GM12878 (cell line): ENCODE measurements at regions not wholly inside any gene's neighbourhood (a gene's known extent, or its start where the extent isn't known, plus 50 kb on each side); places are given as distances from the start of the nearest gene placed in this dataset.

ENCODE experiments used
- BCL11A ChIP-seq: IDR thresholded peaks from 2 replicates; pipeline ENCODE4 v1.6.1; 2011; ENCODE audit warnings: low read depth, low read length
- EP300 ChIP-seq, 2 experiments: fragments of 150-350 bp in 1 of 2; IDR thresholded peaks; 2 replicates each; pipeline ENCODE4 v1.6.1; 2011 to 2012; ENCODE audit warnings: low read depth in 2 of 2, low read length in 2 of 2, borderline replicate concordance in 1 of 2, improper control_type of control experiment in 1 of 2, inconsistent platforms in 1 of 2; ENCODE audit not compliant: control insufficient read depth in 1 of 2
- MTA2 ChIP-seq: fragments of 450-650 bp; IDR thresholded peaks from 2 replicates; pipeline ENCODE4 v1.6.1; 2016; ENCODE audit warnings: low read depth, mild to moderate bottlenecking, moderate library complexity
- MYB ChIP-seq: fragments of 150-350 bp; IDR thresholded peaks from 2 replicates; pipeline ENCODE4 v1.6.1; 2014; ENCODE audit warnings: mild to moderate bottlenecking, low read depth, low read length, borderline replicate concordance
- NFXL1 ChIP-seq: fragments of 450-650 bp; IDR thresholded peaks from 2 replicates; pipeline ENCODE4 v1.6.1; 2017; ENCODE audit warnings: antibody characterized with exemption, mild to moderate bottlenecking, borderline replicate concordance
- SIN3A ChIP-seq: IDR thresholded peaks from 2 replicates; pipeline ENCODE4 v1.6.1; 2012; ENCODE audit warnings: low read depth, low read length, improper control_type of control experiment
- SRF ChIP-seq, 2 experiments: IDR thresholded peaks; 2 replicates each; pipeline ENCODE4 v1.6.1; 2011; ENCODE audit warnings: low read depth in 2 of 2, low read length in 2 of 2, mild to moderate bottlenecking in 1 of 2, moderate library complexity in 1 of 2
- TARDBP ChIP-seq: IDR thresholded peaks from 2 replicates; pipeline ENCODE4 v1.6.1; 2016; ENCODE audit warnings: borderline replicate concordance
- TF ChIP-seq, protein P1 (sequence below), 3 experiments: IDR thresholded peaks in 2 of 3; conservative IDR thresholded peaks in 1 of 3; 2 replicates each; pipeline ENCODE4 v1.5.1; 2011; ENCODE audit warnings: low read depth in 3 of 3, low read length in 3 of 3, mild to moderate bottlenecking in 3 of 3, control low read depth in 2 of 3, moderate library complexity in 2 of 3, inconsistent platforms in 1 of 3, mixed read lengths in 1 of 3; ENCODE audit not compliant: control insufficient read depth in 2 of 3, insufficient read depth in 1 of 3; ENCODE audit errors: extremely low read depth in 1 of 3
- TF ChIP-seq, protein P2 (sequence below): fragments of 450-650 bp; formaldehyde crosslinking; IDR thresholded peaks from 2 replicates; pipeline ENCODE4 v1.4.0; 2020; ENCODE audit warnings: mild to moderate bottlenecking, moderate library complexity
- TF ChIP-seq, protein P3 (sequence below): fragments of 450-650 bp; IDR thresholded peaks from 2 replicates; pipeline ENCODE4 v1.6.1; 2017; ENCODE audit warnings: antibody characterized with exemption, mild to moderate bottlenecking, moderate library complexity
- TF ChIP-seq, protein P4 (sequence below): fragments of 450-650 bp; IDR thresholded peaks from 2 replicates; pipeline ENCODE4 v1.6.1; 2016; ENCODE audit warnings: mild to moderate bottlenecking

DNA sequence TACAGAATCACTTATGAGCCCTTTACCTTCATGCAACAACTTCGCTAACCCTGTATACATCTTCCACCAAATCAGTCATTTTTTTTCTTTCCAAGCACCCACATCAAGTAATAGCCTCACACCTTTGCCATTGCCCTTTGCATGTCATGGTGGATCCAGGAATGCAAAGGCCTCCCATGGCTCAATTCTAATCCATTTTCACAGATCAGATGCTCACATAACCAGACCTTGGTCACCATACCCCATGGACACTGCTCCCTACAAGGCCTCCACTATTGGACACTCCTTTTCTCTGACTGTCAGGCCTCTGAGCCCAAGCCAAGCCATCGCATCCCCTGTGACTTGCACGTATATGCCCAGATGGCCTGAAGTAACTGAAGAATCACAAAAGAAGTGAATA lies 179.5 kb downstream of the RASEF start:
- no peak for TF ChIP-seq TARDBP
- TF ChIP-seq, protein P1, sequence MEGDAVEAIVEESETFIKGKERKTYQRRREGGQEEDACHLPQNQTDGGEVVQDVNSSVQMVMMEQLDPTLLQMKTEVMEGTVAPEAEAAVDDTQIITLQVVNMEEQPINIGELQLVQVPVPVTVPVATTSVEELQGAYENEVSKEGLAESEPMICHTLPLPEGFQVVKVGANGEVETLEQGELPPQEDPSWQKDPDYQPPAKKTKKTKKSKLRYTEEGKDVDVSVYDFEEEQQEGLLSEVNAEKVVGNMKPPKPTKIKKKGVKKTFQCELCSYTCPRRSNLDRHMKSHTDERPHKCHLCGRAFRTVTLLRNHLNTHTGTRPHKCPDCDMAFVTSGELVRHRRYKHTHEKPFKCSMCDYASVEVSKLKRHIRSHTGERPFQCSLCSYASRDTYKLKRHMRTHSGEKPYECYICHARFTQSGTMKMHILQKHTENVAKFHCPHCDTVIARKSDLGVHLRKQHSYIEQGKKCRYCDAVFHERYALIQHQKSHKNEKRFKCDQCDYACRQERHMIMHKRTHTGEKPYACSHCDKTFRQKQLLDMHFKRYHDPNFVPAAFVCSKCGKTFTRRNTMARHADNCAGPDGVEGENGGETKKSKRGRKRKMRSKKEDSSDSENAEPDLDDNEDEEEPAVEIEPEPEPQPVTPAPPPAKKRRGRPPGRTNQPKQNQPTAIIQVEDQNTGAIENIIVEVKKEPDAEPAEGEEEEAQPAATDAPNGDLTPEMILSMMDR (IDR thresholded peaks at IDR 0.05 in 2 of 3, conservative IDR thresholded peaks at IDR 0.05 in 1 of 3; ENCODE audit: control insufficient read depth in 2 of 3, extremely low read depth in 1 of 3, insufficient read depth in 1 of 3, low read depth in 3 of 3, low read length in 3 of 3): no peak
- TF ChIP-seq, protein P2, sequence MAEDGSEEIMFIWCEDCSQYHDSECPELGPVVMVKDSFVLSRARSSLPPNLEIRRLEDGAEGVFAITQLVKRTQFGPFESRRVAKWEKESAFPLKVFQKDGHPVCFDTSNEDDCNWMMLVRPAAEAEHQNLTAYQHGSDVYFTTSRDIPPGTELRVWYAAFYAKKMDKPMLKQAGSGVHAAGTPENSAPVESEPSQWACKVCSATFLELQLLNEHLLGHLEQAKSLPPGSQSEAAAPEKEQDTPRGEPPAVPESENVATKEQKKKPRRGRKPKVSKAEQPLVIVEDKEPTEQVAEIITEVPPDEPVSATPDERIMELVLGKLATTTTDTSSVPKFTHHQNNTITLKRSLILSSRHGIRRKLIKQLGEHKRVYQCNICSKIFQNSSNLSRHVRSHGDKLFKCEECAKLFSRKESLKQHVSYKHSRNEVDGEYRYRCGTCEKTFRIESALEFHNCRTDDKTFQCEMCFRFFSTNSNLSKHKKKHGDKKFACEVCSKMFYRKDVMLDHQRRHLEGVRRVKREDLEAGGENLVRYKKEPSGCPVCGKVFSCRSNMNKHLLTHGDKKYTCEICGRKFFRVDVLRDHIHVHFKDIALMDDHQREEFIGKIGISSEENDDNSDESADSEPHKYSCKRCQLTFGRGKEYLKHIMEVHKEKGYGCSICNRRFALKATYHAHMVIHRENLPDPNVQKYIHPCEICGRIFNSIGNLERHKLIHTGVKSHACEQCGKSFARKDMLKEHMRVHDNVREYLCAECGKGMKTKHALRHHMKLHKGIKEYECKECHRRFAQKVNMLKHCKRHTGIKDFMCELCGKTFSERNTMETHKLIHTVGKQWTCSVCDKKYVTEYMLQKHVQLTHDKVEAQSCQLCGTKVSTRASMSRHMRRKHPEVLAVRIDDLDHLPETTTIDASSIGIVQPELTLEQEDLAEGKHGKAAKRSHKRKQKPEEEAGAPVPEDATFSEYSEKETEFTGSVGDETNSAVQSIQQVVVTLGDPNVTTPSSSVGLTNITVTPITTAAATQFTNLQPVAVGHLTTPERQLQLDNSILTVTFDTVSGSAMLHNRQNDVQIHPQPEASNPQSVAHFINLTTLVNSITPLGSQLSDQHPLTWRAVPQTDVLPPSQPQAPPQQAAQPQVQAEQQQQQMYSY (CRISPR knock-in tag): no peak
- TF ChIP-seq SIN3A: no peak
- TF ChIP-seq EP300 (IDR thresholded peaks at IDR 0.05; ENCODE audit: borderline replicate concordance in 1 of 2, control insufficient read depth in 1 of 2, low read depth in 2 of 2, low read length in 2 of 2): no peak
- no peak for TF ChIP-seq MYB
- TF ChIP-seq, protein P3, sequence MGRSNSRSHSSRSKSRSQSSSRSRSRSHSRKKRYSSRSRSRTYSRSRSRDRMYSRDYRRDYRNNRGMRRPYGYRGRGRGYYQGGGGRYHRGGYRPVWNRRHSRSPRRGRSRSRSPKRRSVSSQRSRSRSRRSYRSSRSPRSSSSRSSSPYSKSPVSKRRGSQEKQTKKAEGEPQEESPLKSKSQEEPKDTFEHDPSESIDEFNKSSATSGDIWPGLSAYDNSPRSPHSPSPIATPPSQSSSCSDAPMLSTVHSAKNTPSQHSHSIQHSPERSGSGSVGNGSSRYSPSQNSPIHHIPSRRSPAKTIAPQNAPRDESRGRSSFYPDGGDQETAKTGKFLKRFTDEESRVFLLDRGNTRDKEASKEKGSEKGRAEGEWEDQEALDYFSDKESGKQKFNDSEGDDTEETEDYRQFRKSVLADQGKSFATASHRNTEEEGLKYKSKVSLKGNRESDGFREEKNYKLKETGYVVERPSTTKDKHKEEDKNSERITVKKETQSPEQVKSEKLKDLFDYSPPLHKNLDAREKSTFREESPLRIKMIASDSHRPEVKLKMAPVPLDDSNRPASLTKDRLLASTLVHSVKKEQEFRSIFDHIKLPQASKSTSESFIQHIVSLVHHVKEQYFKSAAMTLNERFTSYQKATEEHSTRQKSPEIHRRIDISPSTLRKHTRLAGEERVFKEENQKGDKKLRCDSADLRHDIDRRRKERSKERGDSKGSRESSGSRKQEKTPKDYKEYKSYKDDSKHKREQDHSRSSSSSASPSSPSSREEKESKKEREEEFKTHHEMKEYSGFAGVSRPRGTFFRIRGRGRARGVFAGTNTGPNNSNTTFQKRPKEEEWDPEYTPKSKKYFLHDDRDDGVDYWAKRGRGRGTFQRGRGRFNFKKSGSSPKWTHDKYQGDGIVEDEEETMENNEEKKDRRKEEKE: no peak
- TF ChIP-seq MTA2: no peak
- TF ChIP-seq, protein P4, sequence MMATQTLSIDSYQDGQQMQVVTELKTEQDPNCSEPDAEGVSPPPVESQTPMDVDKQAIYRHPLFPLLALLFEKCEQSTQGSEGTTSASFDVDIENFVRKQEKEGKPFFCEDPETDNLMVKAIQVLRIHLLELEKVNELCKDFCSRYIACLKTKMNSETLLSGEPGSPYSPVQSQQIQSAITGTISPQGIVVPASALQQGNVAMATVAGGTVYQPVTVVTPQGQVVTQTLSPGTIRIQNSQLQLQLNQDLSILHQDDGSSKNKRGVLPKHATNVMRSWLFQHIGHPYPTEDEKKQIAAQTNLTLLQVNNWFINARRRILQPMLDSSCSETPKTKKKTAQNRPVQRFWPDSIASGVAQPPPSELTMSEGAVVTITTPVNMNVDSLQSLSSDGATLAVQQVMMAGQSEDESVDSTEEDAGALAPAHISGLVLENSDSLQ: no peak
- no peak for TF ChIP-seq BCL11A
- TF ChIP-seq NFXL1: no peak
- no peak for TF ChIP-seq SRF (IDR thresholded peaks at IDR 0.05; ENCODE audit: low read depth in 2 of 2, low read length in 2 of 2)
